ACC112 (cell line): ENCODE measurements at regions not wholly inside any gene's neighbourhood (a gene's known extent, or its start where the extent isn't known, plus 50 kb on each side); places are given as distances from the start of the nearest gene placed in this dataset.
"Not testable (repeated sequence)": the region's sequence is repeated elsewhere in the genome, so short reads cannot be mapped to it uniquely, and the experiment has no call there.

Experiments
- H2AFZ ChIP-seq: fragments of 200-600 bp; sonication (generic); one replicate; pipeline ENCODE4 v1.6.0; 2017; ENCODE audit warnings: antibody characterized with exemption, low read length; ENCODE audit not compliant: unreplicated experiment
- H3K27ac ChIP-seq: fragments of 200-600 bp; sonication (generic); 2 replicates; pipeline ENCODE4 v1.5.1; 2014; ENCODE audit warnings: low read depth, mild to moderate bottlenecking, antibody characterized with exemption, low read length, moderate library complexity
- H3K27me3 ChIP-seq: fragments of 200-600 bp; sonication (generic); 2 replicates; pipeline ENCODE4 v1.6.1; 2014; ENCODE audit warnings: mild to moderate bottlenecking, antibody characterized with exemption, low read length, moderate library complexity, mixed read lengths; ENCODE audit not compliant: insufficient read depth
- H3K36me3 ChIP-seq: fragments of 200-600 bp; sonication (generic); 2 replicates; pipeline ENCODE4 v1.6.1; 2016; ENCODE audit warnings: mild to moderate bottlenecking, antibody characterized with exemption, low read length, moderate library complexity, mixed read lengths; ENCODE audit not compliant: insufficient read depth
- H3K4me1 ChIP-seq: fragments of 200-600 bp; sonication (generic); one replicate; pipeline ENCODE4 v1.6.1; 2016; ENCODE audit warnings: low read length, mixed read lengths; ENCODE audit not compliant: insufficient read depth, unreplicated experiment, control insufficient read depth
- H3K4me3 ChIP-seq: fragments of 200-600 bp; sonication (generic); 2 replicates; pipeline ENCODE4 v1.5.1; 2014; ENCODE audit warnings: mild to moderate bottlenecking, low read depth, low read length
- H3K79me2 ChIP-seq: fragments of 200-600 bp; sonication (generic); one replicate; pipeline ENCODE4 v1.6.0; 2016; ENCODE audit warnings: low read length; ENCODE audit not compliant: control insufficient read depth, unreplicated experiment, insufficient read depth

GRCh38 chr15:31207861-31208260, 106.3 kb upstream of the TRPM1 start:
- not testable (repeated sequence) for H3K79me2 ChIP-seq, H3K36me3 ChIP-seq, H2AFZ ChIP-seq, H3K27ac ChIP-seq, H3K4me1 ChIP-seq, H3K4me3 ChIP-seq
- peaks cover 29% of the 10 kb centered on the region for H3K27me3 ChIP-seq

GRCh38 chr15:31208817-31209216, 107.3 kb upstream of the TRPM1 start:
- no peaks in the 10 kb centered on the region for H3K4me1 ChIP-seq
- no peak overlapping the region for H3K4me3 ChIP-seq
- H3K36me3 ChIP-seq: no peaks in the 10 kb centered on the region
- H3K27me3 ChIP-seq: peaks cover 21% of the 10 kb centered on the region
- H2AFZ ChIP-seq: no peak overlapping the region
- no peaks in the 10 kb centered on the region for H3K79me2 ChIP-seq
- H3K27ac ChIP-seq: no peak overlapping the region

- no peaks in the 10 kb centered on the region for H3K79me2 ChIP-seq
- no peak overlapping the region for H3K27ac ChIP-seq
- no peaks in the 10 kb centered on the region for H3K36me3 ChIP-seq
- H2AFZ ChIP-seq: no peak overlapping the region
- H3K4me3 ChIP-seq: no peak overlapping the region
- 0 out of 2 replicates have a peak, but pooled peaks cover 3% of the 10 kb centered on the region for H3K27me3 ChIP-seq
- H3K4me1 ChIP-seq: peaks cover 10% of the 10 kb centered on the region
Measured at GRCh38 chr15:31211353-31211752, 109.8 kb upstream of the TRPM1 start.

GRCh38 chr15:31212326-31213080, 111.0 kb upstream of the TRPM1 start:
- Histone ChIP-seq H3K36me3 (no peaks in the 10 kb centered on the region), H3K4me1 (peaks cover 15% of the 10 kb centered on the region), H3K79me2 (no peaks in the 10 kb centered on the region), H2AFZ (no peak overlapping the region), H3K27ac (no peak overlapping the region), H3K27me3 (no peaks in the 10 kb centered on the region), H3K4me3 (no peak overlapping the region)

- no peak overlapping the region for H3K27ac ChIP-seq
- no peaks in the 10 kb centered on the region for H3K36me3 ChIP-seq
- H3K27me3 ChIP-seq: no peaks in the 10 kb centered on the region
- no peak overlapping the region for H3K4me3 ChIP-seq
- H3K4me1 ChIP-seq: peaks cover 15% of the 10 kb centered on the region
- H2AFZ ChIP-seq: no peak overlapping the region
- no peaks in the 10 kb centered on the region for H3K79me2 ChIP-seq
Measured at GRCh38 chr15:31214158-31214863, 112.3 kb upstream of the KLF13 start.

- Histone ChIP-seq H3K27ac (no peak overlapping the region), H3K4me3 (peak overlapping the region; percentile 81)
Measured at GRCh38 chr15:31214864-31215489, 111.7 kb upstream of the KLF13 start.

GRCh38 chr15:31215490-31216214, 111.0 kb upstream of the KLF13 start:
- no peaks in the 10 kb centered on the region for H3K36me3 ChIP-seq
- H2AFZ ChIP-seq: no peak overlapping the region
- H3K79me2 ChIP-seq: no peaks in the 10 kb centered on the region
- peaks cover 15% of the 10 kb centered on the region for H3K4me1 ChIP-seq
- H3K27ac ChIP-seq: peak overlapping the region; percentile 12; the same call in 1 of the 2 replicates
- no peaks in the 10 kb centered on the region for H3K27me3 ChIP-seq
- peak overlapping the region; percentile 81 for H3K4me3 ChIP-seq

More at GRCh38 chr15:31214864-31215489, 111.7 kb upstream of the KLF13 start:
- Histone ChIP-seq H3K79me2 (no peaks in the 10 kb centered on the region), H3K36me3 (no peaks in the 10 kb centered on the region), H3K27me3 (no peaks in the 10 kb centered on the region), H2AFZ (no peak overlapping the region), H3K4me1 (peaks cover 15% of the 10 kb centered on the region)

- H3K79me2 ChIP-seq: no peaks in the 10 kb centered on the region
- H3K27me3 ChIP-seq: no peaks in the 10 kb centered on the region
- no peak overlapping the region for H3K27ac ChIP-seq
- H2AFZ ChIP-seq: peak overlapping the region; percentile 1
- H3K36me3 ChIP-seq: no peaks in the 10 kb centered on the region
- peak overlapping the region; percentile 81 for H3K4me3 ChIP-seq
- H3K4me1 ChIP-seq: peaks cover 15% of the 10 kb centered on the region
Measured at GRCh38 chr15:31216215-31216911, 110.3 kb upstream of the KLF13 start.

GRCh38 chr15:31217067-31217466, 109.6 kb upstream of the KLF13 start:
- Histone ChIP-seq H3K4me3 (0 out of 2 replicates have a peak overlapping the region, but pooled peaks have one; percentile 81), H3K79me2 (no peaks in the 10 kb centered on the region), H3K27me3 (no peaks in the 10 kb centered on the region), H3K27ac (no peak overlapping the region), H2AFZ (no peak overlapping the region), H3K36me3 (no peaks in the 10 kb centered on the region), H3K4me1 (peaks cover 15% of the 10 kb centered on the region)
